ENCODE measurements at regions not wholly inside any gene's neighbourhood (a gene's known extent, or its start where the extent isn't known, plus 50 kb on each side); places are given as distances from the start of the nearest gene placed in this dataset.
A peak's percentile ranks its signal among the peaks of the same experiment; 100 is the strongest.

DNA sequence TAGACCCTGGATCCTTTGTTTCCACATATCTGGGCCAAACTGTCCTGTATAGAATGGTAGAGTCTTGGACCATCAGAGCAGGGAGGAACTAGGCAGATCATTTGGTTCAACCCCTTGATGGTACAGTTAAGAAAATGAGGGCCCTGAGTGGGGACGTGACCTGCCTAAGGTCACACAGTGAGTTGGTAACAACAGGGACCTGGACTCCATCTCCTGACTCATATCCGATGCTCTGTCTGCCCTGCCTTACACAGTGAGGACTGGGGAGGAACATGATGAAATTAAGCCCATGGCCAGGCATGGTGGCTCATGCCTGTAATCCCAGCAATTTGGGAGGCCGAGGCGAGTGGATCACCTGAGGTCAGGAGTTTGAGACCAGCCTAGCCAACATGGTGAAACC, 440.2 kb downstream of the PTPRU start:
- DNase-seq (ENCODE audit: low spot score), result no peak
- H3K27ac Mint-ChIP-seq (ENCODE audit: unreplicated experiment), result no peak overlapping the region
- no peak overlapping the region for H3K4me3 Mint-ChIP-seq (ENCODE audit: unreplicated experiment)
- H3K9me3 Mint-ChIP-seq (ENCODE audit: unreplicated experiment), result peaks cover 4% of the 10 kb centered on the region
- H3K36me3 Mint-ChIP-seq (ENCODE audit: low read depth, unreplicated experiment), result peaks cover 3% of the 10 kb centered on the region
- peaks cover 16% of the 10 kb centered on the region for H3K4me1 Mint-ChIP-seq (ENCODE audit: unreplicated experiment)
- H3K27me3 Mint-ChIP-seq (ENCODE audit: unreplicated experiment), result peaks cover 3% of the 10 kb centered on the region
- TF ChIP-seq, protein P1, sequence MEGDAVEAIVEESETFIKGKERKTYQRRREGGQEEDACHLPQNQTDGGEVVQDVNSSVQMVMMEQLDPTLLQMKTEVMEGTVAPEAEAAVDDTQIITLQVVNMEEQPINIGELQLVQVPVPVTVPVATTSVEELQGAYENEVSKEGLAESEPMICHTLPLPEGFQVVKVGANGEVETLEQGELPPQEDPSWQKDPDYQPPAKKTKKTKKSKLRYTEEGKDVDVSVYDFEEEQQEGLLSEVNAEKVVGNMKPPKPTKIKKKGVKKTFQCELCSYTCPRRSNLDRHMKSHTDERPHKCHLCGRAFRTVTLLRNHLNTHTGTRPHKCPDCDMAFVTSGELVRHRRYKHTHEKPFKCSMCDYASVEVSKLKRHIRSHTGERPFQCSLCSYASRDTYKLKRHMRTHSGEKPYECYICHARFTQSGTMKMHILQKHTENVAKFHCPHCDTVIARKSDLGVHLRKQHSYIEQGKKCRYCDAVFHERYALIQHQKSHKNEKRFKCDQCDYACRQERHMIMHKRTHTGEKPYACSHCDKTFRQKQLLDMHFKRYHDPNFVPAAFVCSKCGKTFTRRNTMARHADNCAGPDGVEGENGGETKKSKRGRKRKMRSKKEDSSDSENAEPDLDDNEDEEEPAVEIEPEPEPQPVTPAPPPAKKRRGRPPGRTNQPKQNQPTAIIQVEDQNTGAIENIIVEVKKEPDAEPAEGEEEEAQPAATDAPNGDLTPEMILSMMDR (IDR thresholded peaks at IDR 0.05; ENCODE audit: unreplicated experiment), result no peak

GRCh38 chr1:29675481-29676263, 439.4 kb downstream of the PTPRU start:
- Mint-ChIP-seq H3K4me3 (ENCODE audit: unreplicated experiment) (no peak overlapping the region), H3K27me3 (ENCODE audit: unreplicated experiment) (peaks cover 3% of the 10 kb centered on the region), H3K27ac (ENCODE audit: unreplicated experiment) (peak overlapping the region; percentile 52), H3K4me1 (ENCODE audit: unreplicated experiment) (peaks cover 16% of the 10 kb centered on the region), H3K9me3 (ENCODE audit: unreplicated experiment) (peaks cover 4% of the 10 kb centered on the region), H3K36me3 (ENCODE audit: low read depth, unreplicated experiment) (peaks cover 3% of the 10 kb centered on the region)
- TF ChIP-seq, protein P1 (IDR thresholded peaks at IDR 0.05; ENCODE audit: unreplicated experiment), result no peak
- DNase-seq (ENCODE audit: low spot score), result no peak

- H3K27ac Mint-ChIP-seq (ENCODE audit: unreplicated experiment), result peak overlapping the region; percentile 64
- TF ChIP-seq, protein P1 (IDR thresholded peaks at IDR 0.05; ENCODE audit: unreplicated experiment), result no peak
- peaks cover 3% of the 10 kb centered on the region for H3K27me3 Mint-ChIP-seq (ENCODE audit: unreplicated experiment)
- peaks cover 16% of the 10 kb centered on the region for H3K4me1 Mint-ChIP-seq (ENCODE audit: unreplicated experiment)
- no peak overlapping the region for H3K4me3 Mint-ChIP-seq (ENCODE audit: unreplicated experiment)
- no peak for DNase-seq (ENCODE audit: low spot score)
- H3K36me3 Mint-ChIP-seq (ENCODE audit: low read depth, unreplicated experiment), result peaks cover 3% of the 10 kb centered on the region
- H3K9me3 Mint-ChIP-seq (ENCODE audit: unreplicated experiment), result peaks cover 4% of the 10 kb centered on the region
Measured at GRCh38 chr1:29674627-29675326, 438.5 kb downstream of the PTPRU start.

GRCh38 chr1:29673669-29674626, 437.6 kb downstream of the PTPRU start:
- Mint-ChIP-seq H3K36me3 (ENCODE audit: low read depth, unreplicated experiment) (peaks cover 3% of the 10 kb centered on the region), H3K9me3 (ENCODE audit: unreplicated experiment) (peaks cover 4% of the 10 kb centered on the region), H3K4me3 (ENCODE audit: unreplicated experiment) (no peak overlapping the region), H3K4me1 (ENCODE audit: unreplicated experiment) (peaks cover 16% of the 10 kb centered on the region), H3K27me3 (ENCODE audit: unreplicated experiment) (peaks cover 4% of the 10 kb centered on the region), H3K27ac (ENCODE audit: unreplicated experiment) (no peak overlapping the region)
- DNase-seq (ENCODE audit: low spot score), result no peak
- TF ChIP-seq, protein P1 (IDR thresholded peaks at IDR 0.05; ENCODE audit: unreplicated experiment), result no peak

Data from endothelial cell (in vitro differentiated cells).